HTR-8/SVneo (cell line): ENCODE measurements at regions not wholly inside any gene's neighbourhood (a gene's known extent, or its start where the extent isn't known, plus 50 kb on each side); places are given as distances from the start of the nearest gene placed in this dataset.

ENCODE experiments used
- DNase-seq: peaks from one replicate; pipeline ENCODE4 v3.0.0; 2011; ENCODE audit warnings: low spot score, mixed read lengths; ENCODE audit not compliant: insufficient read length
- FAIRE-seq: peaks from 2 replicates; lab custom pipeline; 2011; peaks lifted over from hg19 to GRCh38; lab: Jason Lieb, UNC

GRCh38 chr9:81490605-81491331, 198.6 kb downstream of the TLE1 start:
- DNase-seq (no peak), FAIRE-seq (no peak)

GRCh38 chr9:81489046-81489445, 200.3 kb downstream of the TLE1 start:
- FAIRE-seq (no peak), DNase-seq (no peak)

DNA sequence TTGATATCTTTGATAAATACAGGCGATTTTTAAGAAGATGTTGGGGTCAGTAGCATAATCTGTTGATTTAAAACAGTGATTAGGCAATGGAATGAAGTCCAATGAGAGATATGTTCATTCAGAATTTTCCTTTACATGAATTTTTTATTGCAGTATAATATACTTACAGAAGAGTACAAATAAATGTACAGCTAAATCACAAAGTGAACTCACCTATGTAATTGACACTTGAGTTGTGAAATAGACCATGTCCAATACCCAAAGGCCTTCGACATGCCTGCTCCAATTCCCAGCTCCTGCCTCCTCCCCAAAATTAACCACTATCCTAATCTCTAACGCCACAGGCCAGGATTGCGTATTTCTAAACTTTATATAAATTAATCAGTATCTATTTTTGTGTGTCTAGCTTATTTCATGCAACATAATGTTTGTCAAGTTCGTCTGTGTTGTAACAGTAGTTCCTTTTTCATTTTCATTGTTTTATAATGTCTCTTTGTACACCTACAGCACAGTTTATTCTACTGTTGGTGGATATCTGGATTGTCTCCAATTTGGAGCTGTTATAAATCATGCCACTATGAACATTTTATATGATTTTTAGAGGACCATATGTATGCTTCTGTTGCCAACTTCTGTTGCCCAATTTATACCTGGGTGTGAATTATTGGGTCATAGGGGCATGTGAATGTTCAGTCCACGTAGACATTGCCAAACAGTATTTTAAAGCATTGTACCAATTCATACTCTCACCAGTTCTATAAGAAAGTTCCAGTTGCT, 208.3 kb downstream of the TLE1 start:
- DNase-seq (no peak), FAIRE-seq (no peak)

DNA sequence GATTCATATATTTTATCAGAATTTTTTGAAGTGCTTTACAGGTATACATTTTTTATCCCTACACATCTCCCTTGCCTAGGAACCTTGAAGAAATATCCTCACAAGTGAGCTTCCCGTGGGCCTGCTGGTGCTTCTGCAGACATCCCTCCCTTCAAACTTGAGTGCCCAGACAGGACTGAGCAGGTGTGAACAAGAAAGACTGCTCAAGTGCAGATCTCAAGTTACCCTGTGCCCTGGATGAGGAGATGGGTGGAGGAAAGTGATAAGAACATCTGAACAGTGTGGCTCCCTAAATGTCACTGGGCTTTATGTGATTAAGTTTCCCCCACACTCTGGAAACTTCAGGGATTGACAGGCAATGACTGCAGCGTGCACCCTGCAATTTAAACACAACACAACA, 209.8 kb downstream of the TLE1 start:
- DNase-seq (no peak), FAIRE-seq (no peak)

DNA sequence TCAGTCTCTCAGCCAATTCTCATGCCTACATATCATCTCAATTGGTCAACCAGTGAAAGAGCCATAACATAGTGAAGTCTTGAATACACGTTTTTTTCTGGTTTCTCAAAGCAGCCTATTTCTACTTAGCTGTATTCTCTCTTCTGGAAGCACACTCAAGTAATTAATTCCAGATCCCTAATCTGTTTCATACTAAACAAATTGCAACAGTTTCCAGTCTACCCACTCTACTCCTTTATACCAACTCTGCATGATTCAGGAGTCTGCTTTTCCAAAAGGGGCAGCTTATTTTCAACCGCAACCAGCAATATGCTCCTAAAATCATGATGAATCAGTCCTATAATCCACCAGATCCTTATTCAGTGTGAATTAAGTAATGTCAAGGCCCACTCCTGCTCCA, 211.7 kb downstream of the TLE1 start:
- FAIRE-seq = no peak

GRCh38 chr9:81476813-81477490, 212.4 kb downstream of the TLE1 start:
- no peak for FAIRE-seq

More for the DNA sequence above, 211.7 kb downstream of the TLE1 start:
- no peak for DNase-seq

DNA sequence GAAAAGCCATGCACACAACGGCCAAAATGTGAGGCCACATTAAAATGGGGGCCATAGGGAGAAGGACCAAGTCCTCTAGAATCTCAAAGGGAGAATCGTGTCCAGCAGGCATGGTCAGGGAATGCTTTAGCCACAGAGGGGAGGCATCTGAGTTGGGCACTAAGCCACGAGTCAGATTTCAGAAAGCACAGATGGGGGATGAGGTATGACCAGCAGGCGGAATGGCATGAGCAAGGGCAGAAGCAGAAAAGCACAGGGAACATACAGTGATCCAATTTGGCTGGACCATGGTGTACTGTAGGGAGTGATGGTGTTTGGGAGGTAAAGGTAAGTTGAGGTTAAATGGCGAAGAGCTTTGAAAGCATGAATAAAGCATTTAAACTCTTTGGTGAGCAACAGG, 214.6 kb downstream of the TLE1 start:
- no peak for DNase-seq
- FAIRE-seq = no peak

More at GRCh38 chr9:81476813-81477490, 212.4 kb downstream of the TLE1 start:
- no peak for DNase-seq

GRCh38 chr9:81474125-81474524, 215.2 kb downstream of the TLE1 start:
- FAIRE-seq = no peak
- no peak for DNase-seq

DNA sequence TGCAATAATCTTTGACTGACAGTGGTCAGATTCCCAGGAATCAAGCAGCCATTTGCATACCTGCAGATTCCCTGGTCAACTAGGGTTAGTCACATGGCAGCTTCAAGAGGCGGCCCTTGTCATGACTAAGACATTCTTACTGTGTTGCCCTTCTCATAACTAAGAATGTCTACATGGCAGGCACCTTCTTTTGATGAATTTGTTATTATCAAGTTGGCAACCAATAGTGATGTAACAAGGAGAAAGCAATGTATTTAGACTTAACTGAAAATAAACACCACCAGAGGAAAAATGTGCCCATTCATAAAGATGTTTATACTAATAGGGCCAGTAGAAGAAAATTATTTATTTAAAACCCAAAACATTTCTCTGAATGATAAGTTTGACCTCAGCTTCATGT, 215.6 kb downstream of the TLE1 start:
- DNase-seq = no peak
- FAIRE-seq = no peak

DNA sequence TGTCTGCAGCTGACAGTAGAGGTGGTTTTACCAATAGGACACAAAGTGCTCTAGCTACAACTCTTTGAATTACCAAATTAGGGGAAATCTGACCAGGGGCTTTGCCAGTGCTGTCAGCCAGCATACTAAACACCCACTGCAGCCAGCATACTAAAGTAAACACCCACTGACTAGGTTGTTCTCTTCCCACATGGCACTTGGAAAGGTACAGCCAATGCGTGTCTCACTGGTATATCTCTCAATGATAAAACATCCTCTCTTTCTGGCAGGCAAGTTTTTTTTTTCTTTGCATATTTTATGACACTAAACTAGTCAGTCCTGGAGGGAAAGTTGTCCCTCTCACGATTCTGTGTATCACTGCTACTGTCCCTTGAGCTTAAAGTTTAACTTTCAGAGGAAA, 216.1 kb downstream of the TLE1 start:
- FAIRE-seq (no peak), DNase-seq (no peak)

GRCh38 chr9:81472701-81473100, 216.6 kb downstream of the TLE1 start:
- no peak for FAIRE-seq
- no peak for DNase-seq

- no peak for FAIRE-seq
- DNase-seq = no peak
Measured at GRCh38 chr9:81470864-81471263, 218.5 kb downstream of the TLE1 start.

GRCh38 chr9:81468084-81468595, 221.2 kb downstream of the TLE1 start:
- FAIRE-seq = no peak
- no peak for DNase-seq

GRCh38 chr9:81466981-81467380, 222.4 kb downstream of the TLE1 start:
- DNase-seq (no peak), FAIRE-seq (no peak)

- no peak for DNase-seq
- no peak for FAIRE-seq
Measured at GRCh38 chr9:81465468-81466011, 223.8 kb downstream of the TLE1 start.

GRCh38 chr9:81462801-81463200, 226.5 kb downstream of the TLE1 start:
- DNase-seq (no peak), FAIRE-seq (no peak)

- FAIRE-seq (no peak), DNase-seq (no peak)
Measured at GRCh38 chr9:81461196-81461595, 228.2 kb downstream of the TLE1 start.

GRCh38 chr9:81460693-81461092, 228.7 kb downstream of the TLE1 start:
- DNase-seq (no peak), FAIRE-seq (no peak)

GRCh38 chr9:81459591-81459990, 229.8 kb downstream of the TLE1 start:
- DNase-seq = no peak
- no peak for FAIRE-seq

DNA sequence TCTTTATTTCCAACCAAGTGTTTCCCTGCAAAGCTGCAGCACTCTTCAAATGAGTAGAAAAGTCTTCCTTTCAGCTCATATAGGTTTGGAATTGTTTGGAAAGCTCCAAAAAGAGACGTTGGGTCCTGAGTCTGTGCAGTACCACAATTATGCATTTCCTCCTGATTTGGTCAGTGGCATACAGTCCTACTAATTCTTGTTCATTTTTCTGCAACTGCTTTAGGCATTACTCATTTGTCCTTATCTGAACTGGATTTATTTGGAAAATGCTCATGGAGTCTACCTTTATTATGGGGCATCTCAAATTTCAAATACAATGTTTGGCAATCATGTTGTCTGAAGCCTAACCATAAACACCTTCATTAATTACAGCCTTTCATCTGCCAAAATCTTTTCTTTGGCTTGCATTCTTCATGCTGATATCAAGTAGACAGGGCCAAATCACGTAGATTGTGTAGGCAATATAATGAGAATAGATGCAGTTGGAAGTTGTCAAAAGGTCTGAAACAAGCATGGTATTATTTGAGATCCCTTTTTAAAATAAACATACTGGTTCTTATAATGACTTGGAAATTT, 232.8 kb downstream of the TLE1 start:
- DNase-seq (no peak), FAIRE-seq (no peak)
